OCI-LY3 (cell line): ENCODE measurements at regions not wholly inside any gene's neighbourhood (a gene's known extent, or its start where the extent isn't known, plus 50 kb on each side); places are given as distances from the start of the nearest gene placed in this dataset.
A peak's percentile ranks its signal among the peaks of the same experiment; 100 is the strongest.

Experiments used
- H2AFZ ChIP-seq: fragments of 200-600, 300-600 bp; shearing (Covaris generic); 2 replicates; pipeline ENCODE4 v1.6.0; 2014; ENCODE audit warnings: antibody characterized with exemption, low read depth, low read length
- H3K27ac ChIP-seq: fragments of 200-600, 300-600 bp; sonication (generic); 2 replicates; pipeline ENCODE4 v1.5.1; 2014; ENCODE audit warnings: mild to moderate bottlenecking, low read length, moderate library complexity, mixed read lengths
- H3K27me3 ChIP-seq: fragments of 200-600, 300-600 bp; sonication (generic); 2 replicates; pipeline ENCODE4 v1.6.1; 2014; ENCODE audit warnings: low read depth, low read length, mixed read lengths
- H3K36me3 ChIP-seq: fragments of 200-600, 300-600 bp; sonication (generic); replicated peaks from 2 replicates; pipeline ENCODE3; 2014; ENCODE audit warnings: low read depth, low read length, mixed read lengths
- H3K4me1 ChIP-seq: fragments of 300-600, 200-600 bp; sonication (generic); 2 replicates; pipeline ENCODE4 v1.6.1; 2014; ENCODE audit warnings: low read length, mixed read lengths
- H3K4me2 ChIP-seq: fragments of 200-600, 300-600 bp; sonication (generic); 2 replicates; pipeline ENCODE4 v1.6.1; 2014; ENCODE audit warnings: low read length, mixed read lengths
- H3K4me3 ChIP-seq: fragments of 300-600, 200-600 bp; sonication (generic); 2 replicates; pipeline ENCODE4 v1.5.1; 2014; ENCODE audit warnings: antibody characterized with exemption, mild to moderate bottlenecking, low read length, moderate library complexity
- H3K79me2 ChIP-seq: fragments of 300-600, 200-600 bp; shearing (Covaris generic); 2 replicates; pipeline ENCODE4 v1.6.1; 2014; ENCODE audit warnings: mild to moderate bottlenecking, low read length, mixed read lengths
- H3K9ac ChIP-seq: fragments of 300-600, 200-600 bp; shearing (Covaris generic); 2 replicates; pipeline ENCODE4 v1.6.0; 2014; ENCODE audit warnings: mild to moderate bottlenecking, low read length, moderate library complexity
- H3K9me3 ChIP-seq: fragments of 200-600, 300-600 bp; shearing (Covaris generic); 2 replicates; pipeline ENCODE4 v1.6.1; 2014; ENCODE audit warnings: low read length, mixed read lengths; ENCODE audit not compliant: insufficient read depth
- H4K20me1 ChIP-seq: fragments of 200-600, 300-600 bp; sonication (generic); 2 replicates; pipeline ENCODE4 v1.6.1; 2016; ENCODE audit warnings: low read length, mixed read lengths; ENCODE audit not compliant: insufficient read depth
- EZH2phosphoT487 ChIP-seq: fragments of 200-600 bp; shearing (Covaris generic); IDR thresholded peaks from 2 replicates; pipeline ENCODE4 v1.6.1; 2018; ENCODE audit warnings: antibody characterized with exemption, mixed run types, low read depth
- TF ChIP-seq, protein P1 (sequence below): fragments of 200-600, 300-600 bp; sonication (generic); IDR thresholded peaks from 2 replicates; pipeline ENCODE4 v1.5.1; 2014; ENCODE audit warnings: antibody characterized with exemption, low read length, low read depth

DNA sequence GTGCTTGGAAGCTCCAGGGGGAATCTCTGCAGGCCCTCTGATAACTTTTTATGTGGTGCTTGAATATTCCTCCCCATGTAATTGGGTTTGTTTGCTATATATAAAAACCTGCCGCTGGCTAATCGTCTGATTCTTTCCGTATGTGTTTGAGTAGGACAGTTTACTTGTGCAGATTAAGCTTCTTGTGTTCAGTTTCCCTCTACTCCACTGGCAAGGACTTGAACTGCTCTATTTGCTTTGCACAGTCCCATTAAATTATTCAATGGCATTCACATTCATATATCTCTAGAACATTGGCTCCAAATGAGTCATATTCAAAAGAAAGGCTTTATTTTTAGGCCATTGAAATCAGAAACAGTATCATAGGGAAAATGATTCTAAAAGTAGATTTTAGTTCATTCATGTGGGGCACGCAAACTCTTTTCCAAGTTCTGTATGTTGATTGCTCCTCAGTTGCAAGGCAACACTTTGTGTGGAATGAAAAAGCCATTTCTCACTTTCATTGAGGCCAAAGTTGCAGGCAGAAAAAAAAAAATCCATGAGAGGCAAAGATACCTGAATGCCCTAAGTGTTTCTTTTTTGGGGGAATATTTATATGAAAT, 1682.3 kb upstream of the PIK3C3 start:
- no peaks in the 10 kb centered on the region for H3K27me3 ChIP-seq
- no peak overlapping the region for H2AFZ ChIP-seq
- H3K4me2 ChIP-seq: no peak overlapping the region
- no peaks in the 10 kb centered on the region for H3K36me3 ChIP-seq
- no peaks in the 10 kb centered on the region for H3K9me3 ChIP-seq
- H3K4me1 ChIP-seq: no peaks in the 10 kb centered on the region
- H3K79me2 ChIP-seq: no peaks in the 10 kb centered on the region
- H4K20me1 ChIP-seq: no peaks in the 10 kb centered on the region
- H3K27ac ChIP-seq: no peak overlapping the region
- TF ChIP-seq, protein P1, sequence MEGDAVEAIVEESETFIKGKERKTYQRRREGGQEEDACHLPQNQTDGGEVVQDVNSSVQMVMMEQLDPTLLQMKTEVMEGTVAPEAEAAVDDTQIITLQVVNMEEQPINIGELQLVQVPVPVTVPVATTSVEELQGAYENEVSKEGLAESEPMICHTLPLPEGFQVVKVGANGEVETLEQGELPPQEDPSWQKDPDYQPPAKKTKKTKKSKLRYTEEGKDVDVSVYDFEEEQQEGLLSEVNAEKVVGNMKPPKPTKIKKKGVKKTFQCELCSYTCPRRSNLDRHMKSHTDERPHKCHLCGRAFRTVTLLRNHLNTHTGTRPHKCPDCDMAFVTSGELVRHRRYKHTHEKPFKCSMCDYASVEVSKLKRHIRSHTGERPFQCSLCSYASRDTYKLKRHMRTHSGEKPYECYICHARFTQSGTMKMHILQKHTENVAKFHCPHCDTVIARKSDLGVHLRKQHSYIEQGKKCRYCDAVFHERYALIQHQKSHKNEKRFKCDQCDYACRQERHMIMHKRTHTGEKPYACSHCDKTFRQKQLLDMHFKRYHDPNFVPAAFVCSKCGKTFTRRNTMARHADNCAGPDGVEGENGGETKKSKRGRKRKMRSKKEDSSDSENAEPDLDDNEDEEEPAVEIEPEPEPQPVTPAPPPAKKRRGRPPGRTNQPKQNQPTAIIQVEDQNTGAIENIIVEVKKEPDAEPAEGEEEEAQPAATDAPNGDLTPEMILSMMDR: no peak
- TF ChIP-seq EZH2phosphoT487: no peak
- no peak overlapping the region for H3K4me3 ChIP-seq
- H3K9ac ChIP-seq: no peak overlapping the region

DNA sequence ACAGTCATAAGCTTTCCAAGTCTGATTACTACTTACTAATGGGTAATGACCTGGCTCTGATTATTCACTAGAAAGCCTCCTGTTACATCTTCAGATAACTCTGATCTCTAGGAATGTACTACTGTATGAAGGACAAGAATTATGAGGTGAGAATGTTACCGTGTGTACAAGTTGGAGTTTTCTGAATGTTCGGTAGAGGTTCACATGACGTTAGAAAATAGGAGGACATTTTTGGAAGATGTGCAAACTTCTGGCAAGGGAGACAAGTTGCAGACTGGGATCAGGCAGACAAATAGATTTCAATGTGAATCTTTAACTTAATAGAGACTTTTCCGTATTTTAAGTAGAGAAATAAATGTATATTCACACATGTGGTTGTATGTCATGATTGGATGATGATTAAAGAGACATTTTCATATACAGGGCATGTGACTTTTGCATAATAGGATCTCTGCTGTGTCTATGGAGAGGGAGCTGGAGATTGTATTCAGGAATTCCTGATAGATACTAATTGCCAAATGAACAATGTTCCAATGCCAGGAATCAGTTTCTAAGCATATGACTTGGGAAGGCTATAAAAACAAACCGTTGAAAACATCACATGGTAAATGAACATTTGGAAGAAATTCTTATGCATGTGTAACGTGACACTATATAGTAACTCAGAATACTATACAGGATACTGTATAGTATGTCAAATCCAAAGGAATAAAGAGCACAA, 1695.8 kb upstream of the PIK3C3 start:
- Histone ChIP-seq H2AFZ (no peak overlapping the region), H3K4me2 (no peak overlapping the region), H3K79me2 (no peaks in the 10 kb centered on the region), H3K4me1 (no peaks in the 10 kb centered on the region), H3K9ac (no peak overlapping the region), H3K9me3 (no peaks in the 10 kb centered on the region), H3K36me3 (no peaks in the 10 kb centered on the region), H4K20me1 (no peaks in the 10 kb centered on the region), H3K4me3 (no peak overlapping the region), H3K27me3 (no peaks in the 10 kb centered on the region), H3K27ac (no peak overlapping the region)
- TF ChIP-seq EZH2phosphoT487: no peak
- TF ChIP-seq, protein P1: no peak

DNA sequence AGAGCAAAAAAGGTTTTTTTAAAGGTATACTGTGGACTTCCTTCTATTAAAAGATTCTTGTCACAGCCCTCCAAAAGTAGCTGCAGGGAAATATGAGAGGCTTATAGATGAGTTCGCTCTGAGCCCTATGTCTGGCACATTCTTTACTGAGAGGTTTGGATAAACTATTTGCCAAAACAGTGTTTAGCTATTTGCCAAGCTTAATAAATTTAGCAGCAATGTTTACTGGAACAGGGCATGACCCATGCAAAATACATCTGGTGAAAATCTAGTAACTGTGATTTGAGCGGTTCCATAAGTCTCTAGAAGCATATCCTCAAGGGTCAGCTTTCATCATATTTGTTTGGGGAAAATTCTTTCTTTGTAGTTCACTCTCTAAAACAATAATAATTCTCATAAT, 1696.7 kb upstream of the PIK3C3 start:
- Histone ChIP-seq H3K4me1 (no peaks in the 10 kb centered on the region), H3K4me3 (no peak overlapping the region), H2AFZ (no peak overlapping the region; the same call in 1 of the 2 replicates), H3K79me2 (no peaks in the 10 kb centered on the region), H3K9ac (no peak overlapping the region), H3K9me3 (no peaks in the 10 kb centered on the region), H3K4me2 (no peak overlapping the region), H4K20me1 (no peaks in the 10 kb centered on the region), H3K27me3 (no peaks in the 10 kb centered on the region), H3K27ac (no peak overlapping the region), H3K36me3 (no peaks in the 10 kb centered on the region)
- TF ChIP-seq, protein P1: no peak
- TF ChIP-seq EZH2phosphoT487: no peak

DNA sequence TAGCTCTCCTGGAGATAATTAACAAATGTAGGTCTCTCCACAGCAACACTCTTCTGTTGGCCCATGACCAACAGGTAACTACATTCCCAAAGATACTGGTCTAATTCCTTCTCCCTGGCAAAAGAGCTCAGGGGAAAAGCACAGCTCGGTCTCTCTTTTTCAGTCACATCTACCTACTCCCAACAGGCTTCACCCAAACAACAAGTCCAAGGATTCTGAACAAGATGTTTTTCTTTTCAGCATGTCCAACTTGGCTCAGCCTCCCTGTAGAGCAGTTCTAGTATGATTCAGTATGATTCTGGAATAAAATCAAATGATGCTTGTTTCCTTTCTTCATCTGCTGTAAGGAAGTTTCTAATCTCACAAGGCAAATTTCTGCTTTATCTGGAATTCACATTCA, 1704.8 kb upstream of the PIK3C3 start:
- no peaks in the 10 kb centered on the region for H3K9me3 ChIP-seq
- H3K27ac ChIP-seq: no peak overlapping the region
- H3K36me3 ChIP-seq: no peaks in the 10 kb centered on the region
- H3K4me1 ChIP-seq: peaks cover 16% of the 10 kb centered on the region
- H4K20me1 ChIP-seq: no peaks in the 10 kb centered on the region
- 0 out of 2 replicates have a peak overlapping the region, but pooled peaks have one; percentile 2 for H2AFZ ChIP-seq
- no peaks in the 10 kb centered on the region for H3K27me3 ChIP-seq
- H3K4me2 ChIP-seq: no peak overlapping the region; the same call in 1 of the 2 replicates
- no peak overlapping the region for H3K4me3 ChIP-seq
- no peaks in the 10 kb centered on the region for H3K79me2 ChIP-seq
- TF ChIP-seq, protein P1: no peak
- TF ChIP-seq EZH2phosphoT487: no peak
- no peak overlapping the region for H3K9ac ChIP-seq
